GM21423 (cell line): ENCODE measurements at regions not wholly inside any gene's neighbourhood (a gene's known extent, or its start where the extent isn't known, plus 50 kb on each side); places are given as distances from the start of the nearest gene placed in this dataset.
A peak's percentile ranks its signal among the peaks of the same experiment; 100 is the strongest.

Experiments
- ATAC-seq: cut with Tn5 transposase; IDR thresholded peaks from one replicate; pipeline ENCODE4 v1.9.1; 2021; ENCODE audit warnings: mild to moderate bottlenecking, moderate library complexity; ENCODE audit not compliant: unreplicated experiment

DNA sequence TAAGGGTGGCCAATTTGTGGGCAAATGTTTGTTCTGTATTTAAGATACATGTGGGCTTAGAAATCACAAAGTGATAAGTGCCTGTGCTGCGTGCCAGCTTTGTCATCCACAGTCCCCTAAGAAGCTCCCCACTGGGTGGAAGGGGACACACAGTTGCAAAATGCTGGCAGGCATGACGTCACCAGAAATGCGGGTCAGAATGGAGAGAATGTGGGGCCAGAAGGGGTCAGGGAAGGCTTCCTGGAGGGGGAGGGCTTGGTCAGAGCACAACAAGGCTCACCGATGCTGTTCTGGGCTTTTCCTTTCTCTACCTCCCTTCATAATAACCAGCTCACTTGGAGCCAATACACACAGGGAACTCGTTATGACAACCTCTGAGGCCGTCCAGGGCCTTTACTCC lies 207.3 kb downstream of the URI1 start:
- no peak for ATAC-seq

DNA sequence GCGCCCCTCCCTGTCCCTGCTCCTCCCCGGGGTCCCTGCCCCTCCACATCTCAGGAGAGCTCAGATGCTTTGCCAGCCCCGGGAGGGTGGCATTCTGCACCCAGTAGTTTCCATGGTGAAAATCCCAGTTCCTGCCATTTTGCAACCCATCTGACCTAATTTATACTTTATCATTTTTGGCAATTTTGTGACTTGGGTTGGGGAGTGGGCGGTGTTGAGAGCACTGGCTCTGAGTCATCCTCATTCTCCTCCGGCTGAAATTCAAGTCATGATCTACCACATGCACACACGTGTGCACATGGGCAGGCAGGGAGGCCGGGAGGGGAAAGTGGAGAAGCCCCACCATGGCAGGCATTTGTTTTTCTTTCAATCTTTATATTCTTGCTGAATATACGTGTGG lies 208.6 kb downstream of the URI1 start:
- ATAC-seq, result no peak

- ATAC-seq, result no peak
These were observed 209.0 kb downstream of the URI1 start for GRCh38 chr19:30151081-30151480.

DNA sequence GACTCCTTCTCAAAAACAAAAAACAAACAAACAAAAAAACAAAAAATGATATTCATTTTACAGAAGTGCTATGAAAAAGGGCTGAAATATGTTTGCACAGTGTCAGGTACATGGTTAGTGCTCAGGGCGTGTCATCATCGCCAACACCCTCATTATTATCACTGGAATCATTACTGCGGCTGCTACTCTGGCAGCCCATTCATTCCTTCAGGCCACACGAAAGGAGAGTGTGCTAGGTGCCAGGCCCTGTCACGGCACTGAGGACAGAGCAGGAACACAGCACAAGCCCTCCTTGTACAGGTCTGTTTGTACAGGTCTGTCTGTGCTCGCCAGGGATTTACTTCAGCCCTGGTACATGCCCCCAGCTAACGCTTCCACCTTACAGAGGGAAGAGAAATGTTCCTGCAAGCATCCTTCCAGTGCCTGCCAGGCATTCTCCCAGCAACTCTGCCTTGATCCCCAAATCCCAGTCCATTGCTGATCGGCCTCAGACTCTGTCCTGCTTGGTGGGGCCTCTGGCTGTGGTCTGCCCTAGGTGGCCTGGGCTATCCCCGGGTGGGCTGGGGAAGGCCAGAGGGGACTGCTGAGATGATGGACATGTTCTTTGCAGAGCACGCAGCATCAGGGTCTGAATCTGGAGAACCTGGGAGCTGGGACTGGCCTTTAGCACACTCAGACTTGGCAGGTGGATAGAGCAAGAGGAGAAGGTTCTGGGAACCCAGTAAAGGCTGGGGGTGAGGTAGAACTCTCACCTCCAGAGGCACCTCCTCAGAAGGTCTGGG lies 210.7 kb downstream of the URI1 start:
- no peak for ATAC-seq

DNA sequence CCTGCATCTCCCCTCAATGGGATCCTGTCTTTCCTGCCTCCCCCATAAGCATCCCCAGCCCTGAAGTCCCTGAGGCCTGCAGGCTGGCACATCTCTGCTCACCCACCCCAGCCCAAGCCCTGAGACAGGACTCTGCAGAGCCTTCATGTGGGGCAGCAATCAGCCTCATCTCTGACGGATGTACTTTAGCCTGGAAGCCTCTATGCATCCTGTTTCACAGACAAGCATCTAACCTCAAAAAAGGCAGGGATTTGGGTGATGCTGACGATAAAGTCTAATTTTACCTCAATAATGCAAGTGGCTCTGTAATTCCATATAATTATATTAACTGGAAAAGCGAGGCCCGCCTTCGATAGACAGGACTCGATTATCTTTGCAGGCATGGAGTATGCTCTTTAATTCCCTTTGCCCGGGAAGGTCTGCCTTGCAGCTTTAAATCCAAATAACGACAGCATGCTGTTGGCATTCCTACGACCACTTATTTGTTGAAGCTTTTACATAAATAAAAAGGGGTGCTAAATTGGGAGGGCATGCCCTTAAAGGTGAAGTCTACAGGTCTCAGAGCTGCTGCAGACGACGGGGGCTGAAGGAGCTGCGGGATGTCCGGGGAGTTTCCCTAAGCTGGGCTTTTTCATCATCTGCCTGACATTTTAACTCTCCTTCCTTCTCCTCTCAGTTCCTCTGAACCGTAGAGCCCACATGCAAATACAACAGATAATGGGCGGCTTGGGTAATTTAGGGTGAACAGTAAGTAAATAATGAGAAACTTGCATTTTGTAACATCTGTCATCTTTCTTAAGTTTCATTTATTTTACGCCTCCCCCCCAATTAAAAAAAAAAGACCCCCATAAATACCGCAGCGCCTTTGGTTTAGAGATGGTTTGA lies 211.5 kb downstream of the URI1 start:
- peak; percentile 53 for ATAC-seq

- ATAC-seq, result no peak
These were observed 212.4 kb downstream of the URI1 start for GRCh38 chr19:30154410-30154809.

DNA sequence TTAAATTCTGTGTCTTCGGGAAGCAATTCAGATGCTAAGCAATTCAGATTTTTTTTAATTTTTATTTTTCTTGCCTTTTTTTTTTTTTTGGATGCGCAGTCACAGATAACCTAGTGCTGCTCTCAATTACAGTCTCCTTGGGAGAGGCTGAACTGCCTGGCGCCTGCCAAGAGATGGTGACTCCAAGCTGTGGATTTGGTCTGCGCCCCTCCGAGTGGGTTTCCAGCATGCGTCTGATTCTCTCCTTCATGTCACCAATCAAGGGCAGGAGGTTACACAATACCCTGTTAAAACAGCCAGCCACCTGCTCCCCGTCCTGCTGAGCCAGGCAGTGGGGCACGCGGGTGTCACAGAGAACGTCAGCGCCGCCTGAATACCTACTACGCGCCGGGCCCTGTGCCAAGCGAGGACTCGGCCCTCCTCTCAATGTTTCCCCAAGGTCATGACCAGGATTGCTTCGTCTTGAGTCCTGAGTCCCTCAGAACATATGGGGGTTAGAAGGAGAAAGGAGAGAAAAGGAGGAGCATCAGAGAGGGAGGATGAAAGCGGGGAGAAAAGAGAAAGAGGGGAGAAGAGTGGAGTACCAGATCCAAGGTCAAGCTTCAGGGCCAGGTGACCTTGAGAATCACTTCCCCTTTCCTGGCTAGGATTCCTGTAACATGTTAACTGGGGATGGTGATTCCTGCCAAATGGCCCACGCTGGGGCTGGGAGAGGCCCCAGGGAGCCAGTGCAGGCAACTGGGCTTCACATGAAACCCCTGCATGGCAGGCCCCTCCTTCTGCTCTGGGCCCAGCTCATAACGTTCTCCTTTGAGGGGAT lies 213.6 kb downstream of the URI1 start:
- ATAC-seq, result no peak

GRCh38 chr19:30156646-30157045 lies 214.6 kb downstream of the URI1 start:
- ATAC-seq, result no peak

- ATAC-seq, result no peak
These were observed 213.9 kb upstream of the ZNF536 start for GRCh38 chr19:30158067-30158892.

- ATAC-seq, result no peak
These were observed 213.3 kb upstream of the ZNF536 start for GRCh38 chr19:30158893-30159245.

GRCh38 chr19:30159636-30160035 lies 212.5 kb upstream of the ZNF536 start:
- ATAC-seq, result no peak

GRCh38 chr19:30160426-30160825 lies 211.8 kb upstream of the ZNF536 start:
- ATAC-seq, result no peak

- no peak for ATAC-seq
These were observed 211.0 kb upstream of the ZNF536 start for GRCh38 chr19:30161021-30161655.

- no peak for ATAC-seq
These were observed 210.4 kb upstream of the ZNF536 start for GRCh38 chr19:30161770-30162169.

- ATAC-seq, result no peak
These were observed 209.5 kb upstream of the ZNF536 start for GRCh38 chr19:30162718-30163117.

- ATAC-seq, result no peak
These were observed 208.5 kb upstream of the ZNF536 start for GRCh38 chr19:30163663-30164062.

- no peak for ATAC-seq
These were observed 206.9 kb upstream of the ZNF536 start for GRCh38 chr19:30165228-30165813.

DNA sequence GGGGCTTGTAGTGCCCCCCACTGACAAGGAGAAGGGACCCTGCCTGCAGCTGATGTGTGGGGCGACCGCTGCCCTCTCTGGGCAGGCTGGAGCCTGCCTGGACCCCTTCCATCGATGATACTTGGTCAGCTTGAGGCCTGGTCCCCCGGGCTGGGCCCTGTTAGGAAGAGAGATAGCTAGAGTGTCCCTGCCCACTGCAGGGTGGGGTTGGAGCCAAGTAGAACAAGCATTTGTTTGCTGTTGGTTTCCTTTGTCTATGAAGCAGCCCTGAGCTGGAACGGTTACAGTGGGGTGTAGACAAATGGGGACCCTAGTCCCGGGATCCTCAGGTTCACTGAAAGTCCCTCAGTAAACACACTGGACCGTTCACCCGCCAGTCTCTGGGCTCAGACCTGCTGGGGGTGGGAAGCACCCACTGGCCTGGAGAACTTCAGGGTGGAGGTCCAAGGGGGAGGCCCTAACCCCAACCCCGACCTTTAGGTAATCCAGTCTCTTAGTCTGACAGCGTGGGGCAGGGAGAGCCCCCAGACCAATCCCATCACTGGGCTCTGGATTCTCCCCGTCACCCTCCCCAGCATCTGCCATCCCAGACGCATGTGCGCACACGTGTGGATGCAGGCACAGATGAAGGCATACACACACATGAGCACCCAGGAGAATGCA lies 204.8 kb upstream of the ZNF536 start:
- no peak for ATAC-seq

GRCh38 chr19:30167976-30168635 lies 204.1 kb upstream of the ZNF536 start:
- ATAC-seq, result no peak
